Bronchial epithelial cell (primary cell): ENCODE measurements at regions not wholly inside any gene's neighbourhood (a gene's known extent, or its start where the extent isn't known, plus 50 kb on each side); places are given as distances from the start of the nearest gene placed in this dataset.
A peak's percentile ranks its signal among the peaks of the same experiment; 100 is the strongest.

Experiments
- DNase-seq: peaks from one replicate; pipeline ENCODE4 v3.0.0-alpha.2; 2010; ENCODE audit warnings: low read depth
- FAIRE-seq: peaks from 2 replicates; lab custom pipeline; 2011; peaks lifted over from hg19 to GRCh38; lab: Jason Lieb, UNC
- H3K27me3 ChIP-seq: 2 replicates; pipeline ENCODE4 v1.5.1; 2011; ENCODE audit warnings: low read length; ENCODE audit not compliant: control insufficient read depth, insufficient read depth
- H3K36me3 ChIP-seq: 2 replicates; pipeline ENCODE4 v1.5.1; 2011; ENCODE audit warnings: low read length; ENCODE audit not compliant: control insufficient read depth, insufficient read depth
- H3K4me3 ChIP-seq: 2 replicates; pipeline ENCODE4 v1.5.1; 2011; ENCODE audit warnings: mild to moderate bottlenecking, low read depth, low read length, control low read depth
- TF ChIP-seq, protein P1 (sequence below): IDR thresholded peaks from 2 replicates; pipeline ENCODE4 v1.5.1; 2011; ENCODE audit warnings: mild to moderate bottlenecking, moderate library complexity, low read length, control low read depth, inconsistent platforms; ENCODE audit not compliant: insufficient read depth, severe bottlenecking

DNA sequence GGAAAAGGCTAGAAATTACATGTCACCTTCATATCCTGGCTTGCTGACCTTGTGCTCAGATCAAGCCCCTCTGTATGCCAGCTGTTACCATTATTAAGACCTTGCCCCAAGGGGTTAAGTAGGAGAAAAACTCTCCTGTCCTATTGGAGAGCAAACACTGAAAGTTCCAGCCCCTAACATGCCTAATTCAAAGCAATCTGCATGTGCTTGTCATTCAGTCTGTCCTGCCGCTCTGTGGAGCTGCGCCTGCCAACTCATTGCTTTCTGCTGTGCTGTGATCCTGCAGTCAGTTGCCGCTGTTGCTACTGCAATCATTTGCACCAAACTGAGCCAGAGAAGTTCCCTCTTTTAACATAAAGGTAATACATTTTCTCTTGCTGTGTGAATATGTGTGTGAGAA lies 113.4 kb downstream of the DISP1 start:
- DNase-seq (peak; percentile 63), FAIRE-seq (no peak)
- H3K27me3 ChIP-seq, result no peaks in the 10 kb centered on the region
- H3K36me3 ChIP-seq, result no peaks in the 10 kb centered on the region
- no peak overlapping the region for H3K4me3 ChIP-seq
- TF ChIP-seq, protein P1, sequence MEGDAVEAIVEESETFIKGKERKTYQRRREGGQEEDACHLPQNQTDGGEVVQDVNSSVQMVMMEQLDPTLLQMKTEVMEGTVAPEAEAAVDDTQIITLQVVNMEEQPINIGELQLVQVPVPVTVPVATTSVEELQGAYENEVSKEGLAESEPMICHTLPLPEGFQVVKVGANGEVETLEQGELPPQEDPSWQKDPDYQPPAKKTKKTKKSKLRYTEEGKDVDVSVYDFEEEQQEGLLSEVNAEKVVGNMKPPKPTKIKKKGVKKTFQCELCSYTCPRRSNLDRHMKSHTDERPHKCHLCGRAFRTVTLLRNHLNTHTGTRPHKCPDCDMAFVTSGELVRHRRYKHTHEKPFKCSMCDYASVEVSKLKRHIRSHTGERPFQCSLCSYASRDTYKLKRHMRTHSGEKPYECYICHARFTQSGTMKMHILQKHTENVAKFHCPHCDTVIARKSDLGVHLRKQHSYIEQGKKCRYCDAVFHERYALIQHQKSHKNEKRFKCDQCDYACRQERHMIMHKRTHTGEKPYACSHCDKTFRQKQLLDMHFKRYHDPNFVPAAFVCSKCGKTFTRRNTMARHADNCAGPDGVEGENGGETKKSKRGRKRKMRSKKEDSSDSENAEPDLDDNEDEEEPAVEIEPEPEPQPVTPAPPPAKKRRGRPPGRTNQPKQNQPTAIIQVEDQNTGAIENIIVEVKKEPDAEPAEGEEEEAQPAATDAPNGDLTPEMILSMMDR, result no peak

DNA sequence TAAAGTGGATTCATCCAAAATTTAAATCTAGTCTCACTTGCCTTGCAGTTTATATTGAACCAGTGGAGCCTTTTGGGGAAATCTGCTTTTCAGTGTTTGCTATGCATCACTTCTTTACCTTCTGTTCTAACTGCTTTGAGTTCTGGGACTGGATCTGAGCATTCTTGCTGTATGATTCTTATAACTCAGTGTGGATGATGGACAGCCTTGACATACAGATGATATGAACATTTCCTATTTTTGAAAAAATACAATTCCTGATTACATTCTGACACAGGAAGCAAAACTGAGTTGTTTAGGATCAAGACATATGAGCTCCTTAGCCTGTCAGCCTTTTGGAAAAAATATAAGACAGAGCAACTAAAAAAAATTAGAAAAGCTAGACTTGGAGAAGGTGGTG lies 115.2 kb downstream of the DISP1 start:
- no peaks in the 10 kb centered on the region for H3K36me3 ChIP-seq
- no peak overlapping the region for H3K4me3 ChIP-seq
- DNase-seq, result no peak
- no peak for FAIRE-seq
- H3K27me3 ChIP-seq, result no peaks in the 10 kb centered on the region
- TF ChIP-seq, protein P1, result no peak

DNA sequence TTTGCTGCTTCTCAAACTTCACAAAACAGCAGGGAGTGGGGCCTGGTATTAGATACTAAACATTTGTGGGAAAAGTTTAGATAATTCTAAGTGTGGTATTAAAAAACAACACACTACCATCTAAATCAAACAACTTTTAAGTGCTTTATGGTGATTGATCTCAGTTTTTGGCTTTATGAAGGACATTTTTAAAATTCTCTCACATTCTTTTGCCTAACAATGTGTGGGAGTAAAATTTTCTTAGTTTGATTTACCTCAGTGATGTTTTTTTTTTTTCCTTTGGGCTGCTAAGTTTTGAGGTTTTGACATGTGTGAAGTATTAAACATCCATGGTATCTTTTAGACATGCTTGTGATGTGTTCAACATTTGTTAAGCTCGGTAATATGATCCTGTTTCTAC lies 116.2 kb downstream of the DISP1 start:
- Histone ChIP-seq H3K36me3 (no peaks in the 10 kb centered on the region), H3K27me3 (no peaks in the 10 kb centered on the region), H3K4me3 (no peak overlapping the region)
- FAIRE-seq, result no peak
- TF ChIP-seq, protein P1, result no peak
- no peak for DNase-seq

DNA sequence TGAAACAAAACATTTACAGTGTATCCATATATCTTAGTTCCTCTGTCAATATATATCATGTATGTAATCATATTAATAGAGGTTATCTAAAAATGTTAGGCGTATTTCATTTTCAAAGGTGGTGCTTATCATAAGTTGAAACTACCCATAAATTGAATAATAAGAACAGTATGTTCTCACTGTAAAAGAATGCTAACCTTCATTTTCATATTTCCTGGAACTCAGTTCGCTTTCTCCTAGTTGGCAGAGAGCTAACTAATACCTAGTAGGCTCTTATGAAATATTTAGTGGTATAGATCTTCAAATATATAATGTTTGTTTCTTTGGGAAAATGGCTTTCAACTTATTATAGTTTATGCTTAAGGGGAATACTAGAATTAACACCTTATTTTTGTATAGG lies 118.4 kb downstream of the DISP1 start:
- TF ChIP-seq, protein P1, result no peak
- Histone ChIP-seq H3K27me3 (no peaks in the 10 kb centered on the region), H3K36me3 (no peaks in the 10 kb centered on the region), H3K4me3 (no peak overlapping the region)
- no peak for FAIRE-seq
- no peak for DNase-seq

DNA sequence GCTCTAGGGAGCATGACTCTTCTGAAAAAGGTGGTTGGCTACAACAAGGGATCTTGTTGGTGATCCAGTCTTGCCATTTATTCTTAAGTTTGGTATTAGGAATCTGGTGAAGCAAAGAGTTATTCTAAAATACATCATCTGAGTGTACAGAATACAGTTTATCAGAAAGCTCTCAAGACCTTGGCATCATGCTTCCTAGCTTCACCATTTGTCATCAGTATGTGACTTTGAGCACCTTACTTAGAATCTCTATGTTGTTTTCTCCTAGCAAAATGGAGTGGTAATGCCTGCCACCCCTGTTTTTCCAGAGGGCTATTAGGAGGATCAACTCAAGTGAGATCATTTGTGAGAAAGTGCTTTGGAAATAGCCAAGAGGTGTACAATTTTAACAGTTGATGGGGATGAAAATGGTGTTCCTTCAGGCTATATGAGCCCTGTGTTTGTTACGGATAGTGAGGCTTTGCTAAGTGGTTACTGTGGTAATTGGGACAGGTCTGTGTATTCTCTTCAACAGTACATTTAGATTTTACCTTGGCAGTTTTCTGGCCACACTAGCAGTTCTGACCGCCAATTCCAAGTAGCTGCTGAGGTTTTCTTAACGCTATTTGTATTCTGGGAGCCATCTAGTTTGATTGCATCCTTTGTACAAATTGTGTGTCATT lies 120.5 kb downstream of the DISP1 start:
- no peaks in the 10 kb centered on the region for H3K27me3 ChIP-seq
- H3K4me3 ChIP-seq, result no peak overlapping the region
- no peak for DNase-seq
- TF ChIP-seq, protein P1, result no peak
- no peaks in the 10 kb centered on the region for H3K36me3 ChIP-seq
- FAIRE-seq, result no peak

DNA sequence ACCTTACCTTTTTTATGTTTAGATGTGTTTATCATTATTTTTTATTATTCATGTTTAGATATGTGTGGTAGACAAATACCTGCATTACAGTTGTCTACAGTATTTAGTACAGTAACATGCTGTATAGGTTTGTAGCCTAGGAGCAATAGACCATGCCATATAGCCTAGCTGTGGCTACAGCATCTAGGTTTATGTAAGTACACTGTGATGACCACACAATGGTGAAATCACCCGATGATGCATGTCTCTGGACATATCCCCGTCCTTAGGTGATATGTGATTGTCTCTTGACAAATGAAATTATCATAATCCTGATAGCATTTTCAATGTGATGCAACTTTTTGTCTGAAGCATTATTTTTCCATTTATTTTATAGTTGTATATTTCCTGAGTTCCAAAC lies 121.2 kb downstream of the DISP1 start:
- H3K36me3 ChIP-seq, result no peaks in the 10 kb centered on the region
- H3K27me3 ChIP-seq, result no peaks in the 10 kb centered on the region
- no peak overlapping the region for H3K4me3 ChIP-seq
- DNase-seq (no peak), FAIRE-seq (no peak)
- TF ChIP-seq, protein P1, result no peak
